HG03565 (cell line): ENCODE measurements at regions not wholly inside any gene's neighbourhood (a gene's known extent, or its start where the extent isn't known, plus 50 kb on each side); places are given as distances from the start of the nearest gene placed in this dataset.
"Not testable (repeated sequence)": the region's sequence is repeated elsewhere in the genome, so short reads cannot be mapped to it uniquely, and the experiment has no call there.

ENCODE experiments used
- ATAC-seq: cut with Tn5 transposase; IDR thresholded peaks from one replicate; pipeline ENCODE4 v1.9.1; 2021; ENCODE audit warnings: mild to moderate bottlenecking, moderate library complexity; ENCODE audit not compliant: unreplicated experiment

- ATAC-seq: no peak
These were observed 487.3 kb upstream of the SPRED2 start for GRCh38 chr2:65919550-65920188.

DNA sequence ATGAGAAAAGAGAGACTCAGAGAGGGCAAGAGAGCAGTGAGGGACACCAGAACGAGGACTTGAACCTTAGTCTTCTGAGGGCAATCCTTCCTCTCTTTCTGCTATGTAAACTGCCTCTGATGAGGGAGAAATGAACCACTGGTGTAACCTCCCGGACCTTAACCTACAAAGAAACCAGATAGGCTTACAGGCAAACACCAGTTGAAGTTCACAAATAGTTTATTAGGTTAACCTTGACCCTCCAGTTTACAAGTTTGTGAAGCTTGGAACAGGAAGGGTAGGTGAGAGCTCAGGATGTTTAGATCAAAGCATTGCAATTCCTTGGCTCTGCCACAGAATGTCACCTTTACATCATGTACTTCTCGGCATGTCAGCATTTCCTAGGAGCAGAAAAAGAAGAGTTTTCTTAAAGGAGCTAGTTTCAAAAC, 486.4 kb upstream of the SPRED2 start:
- ATAC-seq: no peak

DNA sequence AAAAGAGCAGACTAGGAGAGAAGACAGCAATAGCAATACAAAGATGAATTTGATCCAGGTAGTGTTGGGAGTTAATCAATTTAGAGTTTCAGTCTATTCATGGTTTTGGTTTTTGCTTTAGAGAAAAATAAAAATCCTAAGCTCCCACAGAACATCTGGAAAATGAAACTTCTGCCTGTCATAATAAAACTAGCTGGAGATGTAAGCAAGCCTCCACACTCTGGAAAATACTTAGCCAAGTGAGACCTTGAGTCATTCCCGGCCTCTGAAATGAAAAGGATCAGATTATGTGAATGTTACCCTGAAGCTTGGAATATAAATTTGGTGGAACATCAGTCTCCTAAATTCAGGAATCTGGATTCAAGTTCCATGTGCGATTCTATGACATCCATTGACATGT, 485.6 kb upstream of the SPRED2 start:
- no peak for ATAC-seq

- no peak for ATAC-seq
These were observed 484.4 kb upstream of the SPRED2 start for GRCh38 chr2:65916785-65917295.

DNA sequence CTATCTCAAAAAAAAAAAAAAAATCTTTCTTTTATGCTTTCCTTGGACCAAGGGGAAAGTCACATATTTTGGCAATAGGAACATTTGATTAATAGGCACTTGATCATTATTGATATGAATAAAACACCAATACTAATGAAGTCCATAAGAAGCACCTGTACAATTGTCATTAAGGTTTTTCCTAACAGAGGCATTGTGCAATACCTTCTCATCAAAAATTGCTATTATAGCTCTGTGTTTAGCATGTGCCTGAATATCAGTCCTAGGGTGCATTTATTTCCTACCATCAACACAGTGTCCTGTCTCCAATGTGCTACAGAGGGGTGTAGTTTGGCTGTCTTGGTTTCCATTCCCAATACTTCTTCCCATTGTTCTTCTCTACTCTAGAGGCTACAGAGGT, 483.8 kb upstream of the SPRED2 start:
- ATAC-seq: no peak

DNA sequence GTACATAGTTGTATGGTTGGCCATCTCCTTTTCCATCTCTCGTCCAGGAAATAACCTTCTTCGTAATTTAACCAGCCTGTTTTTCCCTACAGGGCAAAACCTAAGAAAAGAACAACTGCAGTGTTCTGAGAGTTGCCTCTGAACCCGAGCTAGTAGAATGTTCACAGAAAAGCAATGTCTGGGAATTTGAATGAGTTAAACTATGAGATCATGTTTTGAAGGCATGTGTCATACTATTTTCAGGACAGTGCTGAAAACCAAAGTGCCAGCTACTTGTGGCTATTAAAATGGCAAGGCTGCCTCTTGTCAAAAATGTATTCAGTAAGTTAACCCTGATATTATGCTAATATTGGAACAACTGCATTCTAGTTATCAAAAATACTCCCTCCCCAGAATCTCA, 482.9 kb upstream of the SPRED2 start:
- no peak for ATAC-seq

DNA sequence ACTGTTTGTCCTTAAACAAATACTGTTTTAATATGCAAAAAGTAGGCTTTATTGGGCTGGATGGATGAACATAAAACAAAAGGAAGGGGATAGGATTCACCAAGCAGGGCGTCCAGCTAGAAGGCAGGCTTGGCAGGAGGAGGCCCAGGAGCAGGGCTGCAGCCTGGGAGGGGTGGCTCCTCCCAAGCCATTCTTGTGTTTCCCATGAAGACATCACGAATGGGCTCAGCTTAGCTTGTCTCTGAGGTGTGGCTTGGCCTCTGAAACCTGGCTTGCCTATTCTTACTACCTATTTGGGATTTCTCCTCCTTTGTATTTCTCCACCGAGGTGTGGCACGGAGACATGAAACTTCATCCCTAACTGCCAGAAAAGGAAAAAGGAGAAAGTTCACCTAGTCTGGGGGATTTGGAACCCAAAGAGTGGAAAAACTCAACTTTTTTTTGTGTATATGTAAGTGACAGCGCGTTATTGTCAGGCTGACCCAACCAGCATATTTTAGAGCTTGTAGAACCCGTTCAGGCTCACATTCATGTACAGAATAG, 481.9 kb upstream of the SPRED2 start:
- ATAC-seq: no peak

DNA sequence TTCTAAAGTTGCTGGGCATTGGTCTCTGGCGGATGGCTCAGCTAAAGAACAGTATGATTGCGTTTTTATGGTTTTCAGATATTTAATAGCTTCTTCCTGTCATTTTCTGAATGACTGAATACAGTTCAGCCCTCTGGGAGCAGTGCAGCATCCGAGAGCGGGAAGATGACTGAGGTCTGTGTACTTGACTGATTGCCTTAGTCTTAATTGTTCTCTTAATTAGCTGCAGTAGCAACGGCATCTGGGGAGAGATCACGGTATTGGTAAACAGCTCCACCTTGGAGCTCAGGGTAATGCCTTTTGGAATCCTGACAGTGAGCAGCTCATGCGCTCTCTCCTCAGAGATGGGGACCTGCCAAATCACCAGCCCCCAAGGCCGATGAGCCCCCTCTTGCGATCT, 481.4 kb upstream of the SPRED2 start:
- ATAC-seq: no peak

DNA sequence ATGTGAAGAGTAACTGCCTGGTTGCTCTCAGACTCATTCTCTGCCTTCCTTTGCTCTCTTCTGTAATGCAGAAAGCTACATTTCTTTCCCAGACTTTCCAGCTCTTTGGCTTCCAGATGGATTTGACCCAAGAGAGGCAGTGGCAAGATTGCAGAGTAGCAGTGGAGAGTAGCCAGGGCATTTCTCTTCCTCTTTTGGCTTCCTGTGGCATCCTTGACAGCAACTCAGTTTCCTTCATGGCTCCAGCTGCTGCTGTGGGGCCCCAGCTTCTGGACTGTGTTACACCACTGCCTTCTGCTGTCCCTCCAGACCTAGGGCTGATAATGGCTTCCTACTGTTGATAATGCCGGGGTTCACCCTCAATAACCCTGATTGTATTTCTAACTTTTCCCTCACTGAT, 469.4 kb upstream of the SPRED2 start:
- ATAC-seq: no peak

DNA sequence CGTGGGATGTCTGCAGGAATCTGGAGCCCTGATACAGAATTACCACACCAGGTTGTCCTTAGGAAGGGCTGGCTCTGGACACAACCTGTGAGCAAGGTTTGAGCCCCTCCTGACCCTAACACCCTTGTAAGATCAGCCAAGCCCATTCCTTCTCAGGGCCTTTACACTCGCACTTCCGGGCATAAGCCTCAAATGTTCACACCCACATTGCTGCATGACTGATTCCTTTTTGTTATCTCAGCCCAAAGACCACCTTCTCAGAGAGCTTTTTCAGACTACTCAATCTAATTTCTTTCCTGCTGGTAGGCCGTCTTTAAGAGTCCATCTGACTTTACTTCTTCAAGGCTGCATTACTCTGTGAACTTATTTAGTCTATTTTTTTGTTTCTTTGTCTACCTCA, 464.0 kb upstream of the SPRED2 start:
- ATAC-seq: no peak

DNA sequence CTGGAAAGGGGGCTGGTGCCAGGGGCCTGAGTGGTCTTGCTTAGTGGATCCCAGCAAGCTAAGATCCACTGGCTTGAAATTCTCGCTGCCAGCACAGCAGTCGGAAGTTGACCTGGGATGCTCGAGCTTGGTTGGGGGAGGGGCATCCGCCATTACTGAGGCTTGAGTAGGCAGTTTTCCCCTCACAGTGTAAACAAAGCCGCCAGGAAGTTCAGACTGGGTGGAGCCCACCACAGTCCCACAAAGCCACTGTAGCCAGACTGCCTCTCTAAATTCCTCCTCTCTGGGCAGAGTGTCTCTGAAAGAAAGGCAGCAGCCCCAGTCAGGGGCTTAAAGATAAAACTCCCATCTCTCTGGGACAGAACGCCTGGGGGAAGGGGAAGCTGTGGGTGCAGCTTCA, 457.7 kb upstream of the SPRED2 start:
- not testable (repeated sequence) for ATAC-seq

DNA sequence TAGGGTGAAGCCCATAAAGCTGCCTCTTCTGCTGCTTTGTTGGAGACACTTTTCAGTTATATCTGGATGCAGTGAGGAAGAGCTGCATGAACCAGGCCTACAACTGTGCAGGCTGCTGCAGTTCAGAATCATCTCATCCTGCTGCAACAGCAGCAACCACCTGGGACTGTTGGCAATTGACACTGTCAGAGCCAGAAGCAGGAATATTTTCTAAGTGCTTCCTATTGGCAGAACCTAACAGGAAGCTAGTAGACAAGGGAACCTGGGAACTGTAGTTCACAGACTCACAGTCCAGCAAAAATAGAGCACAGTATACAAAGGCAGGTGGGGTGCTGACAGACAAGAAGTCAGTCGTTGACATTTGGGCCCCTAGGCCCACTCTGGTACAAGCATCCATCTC, 452.9 kb upstream of the SPRED2 start:
- ATAC-seq: no peak

DNA sequence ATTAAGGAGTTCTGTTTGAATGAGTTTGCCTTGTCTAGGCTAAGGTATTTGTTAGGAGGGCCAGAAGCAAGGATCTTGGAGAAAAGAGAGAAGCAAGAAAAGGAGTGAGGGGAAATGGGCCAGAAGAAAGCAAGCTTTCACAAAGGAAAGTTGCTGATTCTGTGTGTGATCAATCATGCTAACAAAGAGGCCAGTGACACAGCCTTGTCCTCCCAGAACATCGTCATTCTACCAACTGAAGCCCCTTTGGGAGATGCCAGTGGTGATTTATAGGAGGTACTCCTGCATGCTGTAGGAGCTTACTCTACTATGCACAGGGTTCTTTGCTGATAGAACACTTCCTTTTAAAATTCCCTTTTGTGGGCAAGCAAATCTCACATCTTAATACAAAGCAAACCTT, 449.2 kb upstream of the SPRED2 start:
- ATAC-seq: no peak

DNA sequence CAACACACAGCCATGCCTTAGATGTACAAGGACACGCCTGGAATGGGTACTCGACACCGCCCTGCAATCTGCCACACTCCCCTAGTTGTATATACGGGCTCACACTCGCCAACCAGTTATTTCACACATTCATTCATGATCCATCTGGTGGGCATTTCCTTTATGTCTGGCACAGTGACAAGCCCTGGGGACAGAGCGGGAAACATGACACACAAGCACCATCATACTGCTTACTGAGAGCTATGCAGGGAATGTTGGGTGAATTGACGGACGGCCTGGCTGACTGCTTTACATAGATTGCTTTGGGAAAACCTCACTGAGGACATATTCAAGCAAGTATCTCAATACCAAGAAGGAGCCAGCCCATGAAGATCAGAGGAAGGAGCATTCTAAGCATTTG, 448.0 kb upstream of the SPRED2 start:
- no peak for ATAC-seq

GRCh38 chr2:65878011-65878340, 445.6 kb upstream of the SPRED2 start:
- no peak for ATAC-seq

DNA sequence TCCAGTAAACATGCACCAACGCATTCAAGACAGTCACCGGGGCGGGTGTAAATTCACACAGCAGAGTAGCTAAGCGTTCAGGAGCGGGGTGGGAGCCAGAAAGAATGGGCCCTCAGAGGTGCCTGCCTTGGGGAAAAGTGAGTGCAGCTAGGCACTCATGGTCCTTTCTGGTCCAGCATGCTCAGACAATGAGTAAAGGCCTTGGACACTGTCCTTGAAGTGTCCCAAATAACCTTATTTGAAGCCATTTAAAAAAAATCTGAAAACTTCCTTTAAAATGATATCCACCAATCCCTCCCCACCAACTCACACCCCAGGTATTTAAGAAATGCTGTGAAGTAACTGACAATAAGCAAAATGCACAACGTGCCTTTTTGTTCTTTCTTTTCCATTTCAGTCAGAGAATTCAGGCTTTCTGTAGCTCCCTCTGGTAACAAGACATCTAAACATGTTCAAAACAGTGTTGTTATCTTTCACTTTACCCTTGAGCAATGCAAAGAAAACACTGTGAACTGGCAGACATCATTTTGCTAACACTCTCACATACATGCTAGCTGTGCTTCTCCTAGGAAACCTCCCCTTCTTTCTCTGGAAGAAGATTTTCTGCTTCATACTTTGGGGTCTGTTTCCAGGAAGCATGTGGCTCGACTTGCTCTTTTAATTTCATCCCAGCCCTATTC, 445.1 kb upstream of the SPRED2 start:
- no peak for ATAC-seq

- ATAC-seq: no peak
These were observed 443.7 kb upstream of the SPRED2 start for GRCh38 chr2:65876114-65876513.

DNA sequence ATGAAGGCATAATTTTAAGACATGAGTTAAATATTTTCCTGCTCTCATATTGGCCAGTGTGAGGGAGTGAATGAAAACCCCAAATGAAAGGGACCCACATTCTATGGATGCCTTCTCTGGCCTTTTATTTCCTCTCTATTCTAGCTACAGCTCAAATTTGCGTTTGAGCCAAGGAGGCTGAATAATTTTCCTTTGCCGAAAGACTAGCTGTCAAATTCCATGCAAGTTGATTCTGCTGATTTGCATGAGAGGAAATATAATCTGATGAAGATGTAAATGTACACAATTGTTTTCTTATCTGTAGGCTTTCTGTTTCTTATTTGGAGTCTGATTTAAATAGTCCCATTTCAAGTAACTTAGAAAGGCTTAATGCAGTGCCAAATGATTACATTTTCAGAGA, 438.4 kb upstream of the SPRED2 start:
- ATAC-seq: no peak

DNA sequence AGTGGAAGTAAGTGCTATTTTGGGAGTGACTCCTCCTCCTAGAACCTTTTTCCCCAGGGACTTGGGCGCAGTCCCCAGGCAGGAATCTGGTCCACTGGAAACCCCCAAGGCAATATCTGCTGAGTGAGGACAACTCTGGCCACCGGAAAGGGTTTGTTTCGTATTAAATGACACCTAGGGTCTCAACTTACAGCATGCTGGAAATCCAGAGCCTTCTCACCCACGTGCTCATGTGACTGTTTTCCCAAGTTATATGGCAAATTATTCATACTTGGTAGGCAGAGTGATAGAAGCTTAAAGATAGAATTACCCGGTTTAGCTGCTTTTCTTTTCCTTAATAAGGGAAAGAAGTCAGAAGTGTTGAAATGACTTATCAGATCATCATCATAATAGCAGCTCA, 436.9 kb upstream of the SPRED2 start:
- ATAC-seq: no peak

GRCh38 chr2:65868177-65868576, 435.8 kb upstream of the SPRED2 start:
- ATAC-seq: no peak

DNA sequence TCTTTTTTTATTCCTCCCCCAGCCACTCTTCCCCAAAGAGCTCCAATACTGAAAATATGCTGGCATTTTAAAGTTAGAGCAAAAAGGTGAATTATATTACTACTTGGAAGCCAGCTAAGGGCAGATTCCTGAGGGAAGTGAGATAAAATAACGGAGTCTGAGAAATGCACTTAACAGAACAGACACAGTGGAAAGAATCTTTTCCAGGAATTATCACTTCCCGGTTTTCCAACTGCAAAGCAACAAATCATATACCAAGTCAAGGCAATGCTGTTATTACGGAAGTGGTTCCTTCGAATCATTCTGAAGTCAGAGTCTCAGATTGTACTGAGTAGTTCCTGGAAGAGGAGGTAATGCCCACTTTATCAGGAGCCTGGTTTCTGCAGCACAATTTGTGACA, 435.0 kb upstream of the SPRED2 start:
- no peak for ATAC-seq

- ATAC-seq: no peak
These were observed 433.7 kb upstream of the SPRED2 start for GRCh38 chr2:65866148-65866547.

DNA sequence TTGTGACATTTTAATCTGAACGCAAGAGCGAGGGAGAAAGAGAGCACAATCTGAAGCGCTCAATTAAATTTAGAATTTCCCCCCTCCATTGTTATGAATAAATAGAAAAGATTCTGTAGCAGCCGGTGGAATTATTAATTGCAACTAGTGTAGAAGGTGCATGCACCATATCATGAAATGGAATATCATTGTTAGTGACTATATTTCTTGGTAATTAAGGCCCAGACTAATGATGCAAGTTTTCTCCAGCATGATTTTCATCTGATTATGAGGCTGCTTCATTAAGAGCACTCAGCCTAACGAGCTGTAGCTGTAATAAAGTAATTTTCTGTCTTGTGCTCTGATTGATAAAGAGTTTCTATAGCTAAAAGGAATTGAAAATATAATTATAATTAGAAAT, 432.2 kb upstream of the SPRED2 start:
- no peak for ATAC-seq
